NCI-H2107 (cell line): ENCODE measurements at regions not wholly inside any gene's neighbourhood (a gene's known extent, or its start where the extent isn't known, plus 50 kb on each side); places are given as distances from the start of the nearest gene placed in this dataset.

Experiments
- DNase-seq: peaks from one replicate; lab custom pipeline; 2025; lab: John Stamatoyannopoulos, UW

DNA sequence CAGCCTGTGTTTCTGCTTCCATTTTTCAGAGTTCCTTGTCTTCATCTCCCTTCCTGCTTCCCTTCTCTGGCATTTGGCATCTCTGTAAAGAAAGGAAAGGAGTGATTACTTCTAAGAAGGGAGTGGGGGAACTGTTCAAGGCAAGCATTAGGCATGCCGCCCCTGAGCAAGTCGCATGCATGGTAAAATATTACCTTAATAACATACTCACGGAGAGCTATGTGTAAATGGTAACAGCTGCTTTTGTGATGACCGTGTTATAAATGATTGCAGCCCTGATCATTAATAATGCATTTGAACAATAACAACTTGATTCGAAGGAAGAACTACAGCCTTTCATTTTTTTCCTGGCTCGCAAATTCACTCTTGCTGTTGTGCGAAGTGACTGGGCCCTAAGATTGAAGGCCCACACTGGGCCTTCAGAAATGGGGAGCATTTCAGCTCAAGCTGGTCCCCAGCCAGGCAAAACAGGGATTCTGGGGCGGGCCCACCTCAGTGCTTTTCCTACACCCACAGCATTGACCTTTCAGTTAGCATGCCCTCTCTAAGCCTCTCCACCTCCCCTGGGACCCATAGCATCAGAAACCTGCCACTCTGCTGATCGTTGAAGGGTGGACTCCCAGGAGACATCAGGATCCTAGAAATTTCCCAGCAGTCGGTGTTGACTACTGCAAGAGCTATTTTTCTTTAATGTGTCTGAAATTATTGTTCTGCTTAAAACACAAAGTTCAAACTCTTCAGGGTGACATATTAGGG is 263.0 kb upstream of the CADM1 start:
- no peak for DNase-seq

- DNase-seq: no peak
Observed at GRCh38 chr11:115766561-115766960, 262.3 kb upstream of the CADM1 start.

- DNase-seq: no peak
Observed at GRCh38 chr11:115765803-115766239, 261.6 kb upstream of the CADM1 start.

DNA sequence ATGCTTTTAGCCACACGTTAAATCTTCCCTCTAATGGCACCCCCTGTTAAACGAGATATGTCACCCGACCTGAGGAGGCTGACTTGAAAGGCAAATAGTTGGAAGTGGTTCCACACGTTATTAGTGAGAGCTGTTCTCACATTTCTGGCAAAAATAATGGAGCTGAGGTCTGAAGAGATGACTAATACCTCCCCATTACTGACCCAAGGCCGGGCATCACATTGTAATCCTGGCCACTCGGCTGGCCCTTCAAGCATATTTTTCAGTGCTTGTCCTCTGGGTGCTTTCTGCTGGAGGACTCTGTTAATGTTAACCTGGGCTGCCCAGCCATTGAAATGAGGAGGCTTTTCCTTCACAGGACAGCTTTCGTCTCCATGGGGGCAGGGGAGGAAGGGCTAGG is 260.0 kb upstream of the CADM1 start:
- no peak for DNase-seq

- no peak for DNase-seq
Observed at GRCh38 chr11:115761817-115762216, 257.6 kb upstream of the CADM1 start.

GRCh38 chr11:115761348-115761747 is 257.1 kb upstream of the CADM1 start:
- no peak for DNase-seq

- no peak for DNase-seq
Observed at GRCh38 chr11:115760461-115761320, 256.5 kb upstream of the CADM1 start.

DNA sequence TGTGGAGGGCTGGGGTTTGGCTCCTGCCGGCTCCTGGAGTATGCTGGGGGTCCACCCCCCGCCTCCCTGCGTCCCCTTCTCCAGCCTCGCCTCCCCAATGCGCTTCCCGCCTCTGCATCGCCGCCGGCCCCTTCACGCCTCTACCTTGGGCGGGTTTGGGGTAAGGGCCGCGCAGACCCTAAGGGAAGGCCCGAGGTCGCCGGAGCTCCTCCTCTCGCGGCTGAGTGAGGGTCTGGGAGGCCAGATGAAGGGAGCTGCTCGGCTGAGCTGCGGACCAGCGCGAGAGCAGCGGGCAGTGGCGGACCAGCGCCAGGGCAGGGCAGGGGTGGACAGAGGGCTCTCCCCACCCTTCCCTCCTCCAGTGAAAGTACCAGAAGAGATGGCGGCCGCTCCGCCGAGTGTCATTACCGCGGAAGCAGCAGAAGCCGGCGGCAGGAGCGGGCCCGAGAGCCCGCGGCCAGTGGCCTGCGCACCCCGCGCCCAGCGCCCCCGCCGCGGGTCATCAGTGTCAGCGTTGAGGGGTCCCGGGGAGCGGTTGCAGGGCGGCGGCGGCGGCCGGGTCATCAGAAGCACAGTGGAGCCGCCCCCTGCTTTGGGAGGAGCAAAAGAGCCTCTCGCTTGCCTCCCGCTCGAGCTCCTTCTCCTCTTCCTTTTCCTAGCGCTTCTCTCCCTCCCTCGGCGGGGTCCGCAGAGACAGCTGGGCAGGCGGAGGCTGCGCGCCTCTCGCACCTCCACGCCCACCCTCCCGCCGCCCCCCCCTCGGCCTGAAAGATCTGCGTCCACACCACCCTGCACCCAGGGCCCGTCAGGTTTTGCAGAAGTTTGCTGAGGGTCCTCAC is 255.6 kb upstream of the CADM1 start:
- no peak for DNase-seq

DNA sequence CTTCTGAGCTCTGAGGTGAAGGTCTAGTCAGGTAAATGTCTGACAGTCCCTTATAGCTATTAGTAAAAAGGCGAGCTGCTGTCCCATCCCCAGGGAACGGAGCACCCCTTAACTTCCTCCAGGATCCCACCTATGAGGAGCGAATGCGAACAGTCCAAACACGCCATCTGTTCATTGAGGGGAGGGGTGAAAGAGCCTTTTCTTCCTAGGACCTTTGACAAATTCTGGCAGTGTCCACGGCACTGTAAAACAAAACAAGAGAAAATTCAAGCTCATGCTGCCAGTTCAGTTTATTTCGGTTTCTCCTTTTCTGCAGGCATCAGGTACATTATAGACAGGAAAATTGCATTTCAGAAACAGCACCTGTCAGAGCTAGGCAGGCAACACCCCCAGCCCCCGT is 253.8 kb upstream of the CADM1 start:
- no peak for DNase-seq

DNA sequence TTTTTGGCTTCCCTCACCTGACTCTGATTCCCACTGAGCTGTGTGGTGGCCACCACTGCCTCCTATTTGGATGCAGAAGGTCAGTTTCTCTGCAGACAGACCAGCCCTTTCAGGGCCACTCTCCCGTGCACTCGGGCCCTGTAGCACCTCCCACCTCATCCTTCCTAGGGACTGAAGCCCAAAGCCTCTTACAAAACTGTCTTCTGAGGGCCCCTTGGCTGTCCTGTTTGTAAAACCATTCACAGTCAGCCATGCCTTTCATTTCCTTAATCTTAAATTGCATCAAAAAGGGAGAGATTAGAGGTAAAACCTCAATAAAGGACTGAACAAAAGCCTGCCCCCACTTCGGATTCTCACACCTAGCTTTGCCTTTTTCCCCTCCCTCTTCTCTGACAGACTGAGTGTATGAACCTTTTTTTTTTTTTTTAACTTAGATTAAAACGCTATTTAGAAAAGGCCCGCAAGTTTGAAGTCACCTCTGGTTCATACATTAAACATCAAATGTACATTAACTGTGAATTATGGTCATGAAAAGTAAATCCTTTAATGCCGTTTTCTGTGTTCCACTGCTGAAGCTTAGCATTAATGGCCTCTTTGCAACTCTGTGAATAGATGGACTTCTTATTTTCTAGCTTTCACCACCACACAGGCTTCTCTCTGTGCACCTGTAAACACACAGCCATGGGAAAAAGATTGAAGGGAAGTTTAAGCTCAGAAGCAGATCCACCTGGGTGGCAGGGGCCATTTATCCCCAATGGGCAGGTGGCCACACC is 247.2 kb upstream of the CADM1 start:
- no peak for DNase-seq

DNA sequence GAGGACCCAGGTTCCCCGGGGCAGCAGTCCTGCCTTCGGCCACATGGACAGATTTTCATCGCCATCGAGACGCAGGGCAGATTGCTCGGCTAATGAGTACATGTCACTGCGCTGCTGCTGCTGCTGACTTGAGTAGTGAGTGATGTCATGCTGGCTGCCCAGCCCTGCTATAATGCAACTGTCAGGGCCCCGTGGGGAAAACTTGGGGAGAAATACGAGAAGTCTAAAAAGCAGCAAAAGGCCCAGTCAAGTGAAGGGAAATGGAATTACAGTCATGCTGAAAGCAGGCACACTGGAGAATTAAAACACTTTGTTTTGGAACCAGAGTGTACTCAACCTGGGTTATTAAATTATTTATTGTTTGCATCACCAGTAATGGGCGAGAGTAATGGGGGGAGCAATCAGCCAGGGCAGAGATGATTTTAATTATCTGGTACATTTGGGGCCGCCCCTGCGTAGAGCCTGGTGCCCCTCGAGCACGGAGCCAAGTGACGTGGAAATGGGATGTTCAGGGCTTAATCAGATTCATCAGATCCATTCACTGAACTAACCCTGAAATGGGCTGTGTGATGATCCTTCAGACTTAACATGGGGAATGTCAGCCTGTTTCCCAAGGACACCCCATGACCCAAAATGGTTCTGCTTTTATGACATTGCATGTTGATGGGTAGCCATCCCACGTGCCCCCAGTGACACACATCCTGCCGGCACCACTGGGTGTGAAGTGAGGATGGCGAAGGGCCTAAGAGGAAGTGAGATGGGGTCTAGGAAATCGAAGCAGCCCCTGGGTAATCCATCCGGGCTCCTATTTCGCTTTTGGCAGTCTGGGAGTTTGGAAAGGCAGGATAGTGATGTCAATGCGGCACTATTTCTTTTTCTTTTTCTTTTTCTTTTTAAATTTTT is 241.6 kb upstream of the CADM1 start:
- DNase-seq: no peak

GRCh38 chr11:115745066-115745465 is 240.9 kb upstream of the CADM1 start:
- DNase-seq: no peak

GRCh38 chr11:115743719-115744118 is 239.5 kb upstream of the CADM1 start:
- DNase-seq: no peak

DNA sequence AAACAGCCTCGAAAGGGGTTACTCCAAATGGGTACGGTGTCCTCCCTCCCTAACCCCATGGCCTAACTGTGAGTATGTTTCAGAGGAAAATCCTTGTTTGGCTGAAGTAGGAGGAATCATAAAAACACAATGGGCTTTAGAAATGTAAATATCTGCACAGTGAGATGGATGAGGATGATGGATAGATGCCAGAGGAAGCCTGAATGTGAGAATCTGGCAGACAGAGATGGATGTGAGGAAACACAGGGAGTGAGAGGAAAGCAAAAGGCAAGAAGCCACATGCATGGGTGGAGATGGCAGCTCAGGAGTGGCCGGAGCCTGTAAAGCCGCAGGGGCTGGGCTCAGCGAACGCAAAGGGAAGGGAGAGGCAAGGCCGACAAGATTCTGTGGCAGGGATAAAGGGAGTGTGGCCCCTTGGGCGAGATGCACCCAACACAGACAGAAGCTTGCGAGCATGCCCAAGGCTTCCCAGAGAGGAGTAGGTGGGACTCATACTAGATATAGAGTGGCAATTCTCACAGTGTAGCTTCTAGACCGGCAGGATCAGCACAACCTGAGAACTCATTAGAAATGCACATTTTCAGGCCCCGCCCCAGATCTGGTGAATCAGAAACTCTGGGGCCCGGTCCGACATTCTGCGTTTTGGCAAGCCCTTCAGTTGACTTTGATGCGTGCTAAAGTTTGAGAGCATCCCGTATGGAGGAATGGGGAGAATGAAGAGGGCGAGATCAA is 237.3 kb upstream of the CADM1 start:
- DNase-seq: no peak

GRCh38 chr11:115740324-115740723 is 236.1 kb upstream of the CADM1 start:
- no peak for DNase-seq

DNA sequence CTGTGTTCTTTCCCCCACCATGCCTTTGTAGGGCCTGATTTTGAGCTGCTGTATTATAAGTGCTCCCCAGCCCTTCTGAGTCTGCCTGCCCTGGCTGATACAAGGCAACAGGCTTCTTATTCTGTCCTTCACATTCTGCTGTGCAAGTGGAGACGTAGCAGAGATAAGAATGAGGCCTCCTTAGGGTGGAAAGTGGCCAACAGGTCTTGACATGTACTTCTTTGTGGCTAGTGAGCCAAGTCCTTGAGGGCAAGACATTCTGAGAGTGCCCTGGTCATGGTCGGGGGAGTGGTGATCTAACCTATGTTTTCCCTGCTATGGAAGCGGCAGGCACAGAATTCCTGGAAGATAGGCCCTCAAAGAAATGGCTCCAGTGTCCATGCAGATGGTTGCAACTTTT is 235.7 kb upstream of the CADM1 start:
- no peak for DNase-seq

DNA sequence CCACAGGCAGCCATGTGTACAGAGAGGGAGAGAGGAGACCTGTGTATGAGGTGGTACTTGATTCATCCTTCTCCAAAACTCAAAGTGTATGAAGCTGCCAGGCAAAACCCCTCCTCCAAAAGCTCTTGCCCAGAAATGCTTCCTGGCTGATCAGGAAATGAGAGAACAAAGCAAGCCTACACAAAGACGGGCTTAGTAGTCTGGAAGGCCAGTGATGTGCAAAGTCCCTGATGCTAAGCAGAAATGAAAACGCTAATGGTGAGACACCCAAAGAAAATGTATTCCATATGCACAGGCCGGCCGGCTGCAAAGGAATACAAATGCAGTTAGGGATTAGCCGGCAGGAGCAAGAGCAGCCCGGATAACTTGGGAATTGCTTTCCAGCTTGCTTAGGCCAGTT is 234.9 kb upstream of the CADM1 start:
- DNase-seq: no peak

GRCh38 chr11:115737875-115738274 is 233.7 kb upstream of the CADM1 start:
- no peak for DNase-seq

GRCh38 chr11:115736146-115736545 is 231.9 kb upstream of the CADM1 start:
- no peak for DNase-seq

- DNase-seq: no peak
Observed at GRCh38 chr11:115724666-115725065, 220.5 kb upstream of the CADM1 start.
